ENCODE measurements at regions not wholly inside any gene's neighbourhood (a gene's known extent, or its start where the extent isn't known, plus 50 kb on each side); places are given as distances from the start of the nearest gene placed in this dataset.
"Not testable (repeated sequence)": the region's sequence is repeated elsewhere in the genome, so short reads cannot be mapped to it uniquely, and the experiment has no call there.

- H3K36me3 ChIP-seq (ENCODE audit: insufficient read depth, low read length): no peaks in the 10 kb centered on the region
- H3K9ac ChIP-seq (ENCODE audit: low read depth, low read length): no peak overlapping the region
- no peaks in the 10 kb centered on the region for H3K9me3 ChIP-seq (ENCODE audit: control insufficient read depth, insufficient read depth, low read length)
Observed at GRCh38 chr7:66503551-66504031, 125.1 kb upstream of the KCTD7 start.

DNA sequence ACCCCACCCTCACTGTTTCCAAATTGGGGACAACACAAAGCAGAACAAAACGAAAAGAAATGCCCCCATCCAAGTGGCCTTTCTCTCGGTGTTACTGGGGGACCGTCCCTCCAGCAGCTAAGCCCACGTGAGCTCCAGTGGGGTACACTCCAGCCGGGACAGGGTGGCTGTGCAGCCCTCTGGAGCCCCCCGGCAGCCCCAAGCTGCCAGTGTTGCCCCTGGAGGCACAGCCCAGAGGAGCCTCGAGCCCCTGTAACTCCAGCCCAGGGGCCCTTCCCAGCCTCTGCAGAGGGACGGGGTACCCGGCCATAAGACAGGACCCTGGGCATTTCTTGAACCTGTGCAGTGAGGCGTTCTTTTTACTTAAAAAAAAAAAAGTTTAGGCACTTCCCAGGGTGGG is 124.5 kb upstream of the KCTD7 start:
- Histone ChIP-seq H3K4me1 (ENCODE audit: insufficient read depth, low read length) (peaks cover 6% of the 10 kb centered on the region; the same call in 1 of the 2 replicates), H3K9ac (ENCODE audit: low read depth, low read length) (no peak overlapping the region)

More at GRCh38 chr7:66503551-66504031, 125.1 kb upstream of the KCTD7 start:
- H3K4me1 ChIP-seq (ENCODE audit: insufficient read depth, low read length): peaks cover 6% of the 10 kb centered on the region; the same call in 1 of the 2 replicates

DNA sequence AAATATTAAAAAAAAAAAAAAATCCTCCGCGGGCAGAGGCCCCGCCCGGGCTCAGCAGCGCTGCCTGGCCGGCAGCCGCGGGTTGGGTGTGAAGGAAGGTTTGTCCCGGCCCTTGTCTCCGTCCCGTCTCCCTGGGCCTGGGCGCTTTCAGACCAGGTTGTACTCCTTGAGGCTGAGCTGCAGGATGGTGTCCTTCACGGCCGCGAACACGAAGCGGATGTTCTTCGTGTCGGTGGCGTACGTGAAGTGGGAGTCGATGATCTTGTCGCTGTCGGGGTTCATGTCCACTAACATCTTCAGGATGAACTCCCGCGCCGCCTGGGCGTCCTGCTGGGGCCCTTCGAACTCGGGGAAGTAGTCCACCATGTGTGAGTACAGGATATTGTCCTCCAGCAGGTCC is 123.7 kb upstream of the KCTD7 start:
- Histone ChIP-seq H3K36me3 (ENCODE audit: insufficient read depth, low read length) (no peaks in the 10 kb centered on the region), H3K9ac (ENCODE audit: low read depth, low read length) (no peak overlapping the region), H3K4me1 (ENCODE audit: insufficient read depth, low read length) (peaks cover 6% of the 10 kb centered on the region; the same call in 1 of the 2 replicates), H3K9me3 (ENCODE audit: control insufficient read depth, insufficient read depth, low read length) (no peaks in the 10 kb centered on the region)

More for the DNA sequence above, 124.5 kb upstream of the KCTD7 start:
- Histone ChIP-seq H3K36me3 (ENCODE audit: insufficient read depth, low read length) (no peaks in the 10 kb centered on the region), H3K9me3 (ENCODE audit: control insufficient read depth, insufficient read depth, low read length) (no peaks in the 10 kb centered on the region)

DNA sequence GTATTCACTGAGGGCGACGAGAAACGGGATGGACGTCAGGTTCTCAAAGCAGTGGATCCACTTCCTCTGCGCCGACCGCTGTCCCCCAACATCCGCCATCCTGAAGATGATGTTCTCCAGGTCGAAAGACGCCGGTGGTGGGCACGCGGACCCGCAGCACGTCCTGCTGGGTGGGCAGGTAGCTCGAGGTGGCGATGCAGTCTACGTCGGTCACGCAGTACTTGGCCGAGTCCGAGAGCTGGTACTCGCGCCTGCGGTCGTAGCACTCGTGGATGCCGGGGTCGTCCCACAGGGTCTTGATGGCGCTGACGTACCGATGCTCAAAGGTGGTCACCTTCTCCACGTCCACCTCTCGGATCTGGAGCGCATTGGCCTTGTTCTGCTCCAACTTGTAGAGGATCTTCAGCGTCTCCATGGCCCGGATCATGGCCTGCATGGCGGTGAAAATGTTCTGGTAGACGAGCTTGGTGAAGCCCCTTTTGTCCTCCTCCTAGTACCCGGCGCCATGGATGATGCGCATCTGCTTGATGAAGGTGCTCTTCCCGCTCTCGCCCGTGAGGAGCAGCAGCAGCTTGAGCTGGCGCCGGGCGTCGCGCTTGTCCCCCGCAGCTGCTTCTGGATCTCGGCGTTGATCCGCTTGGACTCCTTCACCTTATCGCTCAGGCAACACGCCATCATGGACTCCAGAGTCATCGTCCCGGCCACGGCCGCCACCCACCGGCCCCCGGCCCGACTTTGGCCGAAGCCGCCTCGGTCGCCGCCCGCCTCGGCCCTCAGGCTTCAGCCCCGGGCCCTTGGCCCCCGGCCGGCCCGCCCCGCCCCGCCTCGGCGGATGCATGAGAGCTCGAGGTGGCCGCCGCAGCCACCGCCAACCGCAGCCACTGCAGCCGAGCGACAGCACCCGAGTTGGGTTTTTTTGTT is 122.9 kb upstream of the KCTD7 start:
- Histone ChIP-seq H3K36me3 (ENCODE audit: insufficient read depth, low read length) (no peaks in the 10 kb centered on the region), H3K9ac (ENCODE audit: low read depth, low read length) (no peak overlapping the region), H3K9me3 (ENCODE audit: control insufficient read depth, insufficient read depth, low read length) (no peaks in the 10 kb centered on the region), H3K4me1 (ENCODE audit: insufficient read depth, low read length) (peaks cover 6% of the 10 kb centered on the region; the same call in 1 of the 2 replicates)

GRCh38 chr7:66506703-66507102 is 122.0 kb upstream of the KCTD7 start:
- not testable (repeated sequence) for H3K9me3 ChIP-seq (ENCODE audit: control insufficient read depth, insufficient read depth, low read length); H3K4me1 ChIP-seq (ENCODE audit: insufficient read depth, low read length); H3K9ac ChIP-seq (ENCODE audit: low read depth, low read length); H3K36me3 ChIP-seq (ENCODE audit: insufficient read depth, low read length)

DNA sequence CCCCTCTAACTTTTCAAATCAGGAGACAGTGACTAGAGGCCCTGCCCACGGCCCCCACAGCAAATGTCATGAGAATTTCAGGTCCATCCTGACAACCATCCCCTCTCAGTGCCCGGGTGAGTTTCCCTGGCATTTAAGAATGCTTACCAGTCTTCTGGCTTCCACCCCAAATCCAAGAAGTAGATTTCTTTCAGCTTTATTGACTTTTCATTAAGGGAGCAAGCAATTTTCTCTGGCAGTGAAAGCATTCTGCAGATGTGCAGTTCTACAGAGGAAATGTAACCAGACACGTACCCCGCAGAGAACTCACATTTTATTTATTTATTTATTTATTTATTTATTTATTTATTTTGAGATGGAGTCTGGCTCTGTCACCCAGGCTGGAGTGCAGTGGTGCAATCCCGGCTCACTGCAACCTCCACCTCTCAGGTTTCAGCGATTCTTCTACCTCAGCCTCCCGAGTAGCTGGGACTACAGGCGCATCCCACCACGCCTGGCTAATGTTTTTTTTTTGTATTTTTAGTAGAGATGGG is 120.9 kb upstream of the KCTD7 start:
- no peak overlapping the region for H3K9ac ChIP-seq (ENCODE audit: low read depth, low read length)
- H3K36me3 ChIP-seq (ENCODE audit: insufficient read depth, low read length): no peaks in the 10 kb centered on the region
- no peaks in the 10 kb centered on the region for H3K4me1 ChIP-seq (ENCODE audit: insufficient read depth, low read length)
- H3K9me3 ChIP-seq (ENCODE audit: control insufficient read depth, insufficient read depth, low read length): no peaks in the 10 kb centered on the region

- Histone ChIP-seq H3K4me1 (ENCODE audit: insufficient read depth, low read length) (no peaks in the 10 kb centered on the region), H3K36me3 (ENCODE audit: insufficient read depth, low read length) (no peaks in the 10 kb centered on the region), H3K9me3 (ENCODE audit: control insufficient read depth, insufficient read depth, low read length) (no peaks in the 10 kb centered on the region), H3K9ac (ENCODE audit: low read depth, low read length) (no peak overlapping the region)
Observed at GRCh38 chr7:66508431-66508830, 120.2 kb upstream of the KCTD7 start.

DNA sequence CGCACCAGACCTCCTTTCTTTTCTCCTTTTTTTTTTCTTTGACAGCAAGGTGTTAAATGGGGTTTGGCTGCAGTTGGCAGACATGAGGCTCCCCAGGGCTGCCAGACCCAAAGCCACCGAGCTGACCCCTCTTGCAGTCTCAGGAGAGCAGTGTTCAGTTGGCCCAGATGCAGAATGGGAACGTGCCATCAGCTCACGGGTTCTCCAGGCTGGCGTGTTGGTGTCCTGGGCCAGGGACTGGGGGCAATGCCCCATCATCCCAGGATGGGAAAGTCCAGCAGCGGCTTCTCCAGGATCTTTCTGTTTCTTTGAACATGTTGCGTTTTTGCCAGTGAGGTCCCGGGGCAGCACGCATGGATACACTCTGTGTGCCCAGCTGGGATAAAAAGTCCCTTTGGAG is 114.6 kb upstream of the KCTD7 start:
- Histone ChIP-seq H3K4me1 (ENCODE audit: insufficient read depth, low read length) (no peaks in the 10 kb centered on the region), H3K9me3 (ENCODE audit: control insufficient read depth, insufficient read depth, low read length) (no peaks in the 10 kb centered on the region), H3K36me3 (ENCODE audit: insufficient read depth, low read length) (no peaks in the 10 kb centered on the region), H3K9ac (ENCODE audit: low read depth, low read length) (no peak overlapping the region)

- no peaks in the 10 kb centered on the region for H3K4me1 ChIP-seq (ENCODE audit: insufficient read depth, low read length)
- H3K36me3 ChIP-seq (ENCODE audit: insufficient read depth, low read length): no peaks in the 10 kb centered on the region
- no peak overlapping the region for H3K9ac ChIP-seq (ENCODE audit: low read depth, low read length)
Observed at GRCh38 chr7:66517212-66517909, 111.3 kb upstream of the KCTD7 start.

GRCh38 chr7:66518151-66518691 is 110.5 kb upstream of the KCTD7 start:
- no peaks in the 10 kb centered on the region for H3K4me1 ChIP-seq (ENCODE audit: insufficient read depth, low read length)
- H3K9me3 ChIP-seq (ENCODE audit: control insufficient read depth, insufficient read depth, low read length): no peaks in the 10 kb centered on the region
- H3K36me3 ChIP-seq (ENCODE audit: insufficient read depth, low read length): no peaks in the 10 kb centered on the region
- no peak overlapping the region for H3K9ac ChIP-seq (ENCODE audit: low read depth, low read length)

More at GRCh38 chr7:66517212-66517909, 111.3 kb upstream of the KCTD7 start:
- no peaks in the 10 kb centered on the region for H3K9me3 ChIP-seq (ENCODE audit: control insufficient read depth, insufficient read depth, low read length)

DNA sequence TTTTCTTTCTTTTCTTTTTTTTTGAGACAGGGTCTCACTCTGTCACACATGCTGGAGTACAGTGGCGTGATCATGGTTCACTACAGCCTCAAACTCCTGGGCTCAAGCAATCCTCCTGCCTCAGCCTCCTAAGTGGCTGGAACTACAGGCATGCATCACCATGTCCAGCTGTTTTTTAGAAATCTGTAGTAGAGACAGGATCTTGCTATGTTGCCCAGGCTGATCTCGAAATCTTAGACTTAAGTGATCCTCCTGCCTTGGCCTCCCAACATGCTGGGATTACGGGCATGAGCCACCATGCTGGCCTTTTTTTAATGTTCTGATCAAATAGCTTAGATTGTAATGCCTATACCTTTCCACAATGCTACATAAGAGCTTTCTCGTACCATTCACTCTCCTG is 107.0 kb upstream of the KCTD7 start:
- H3K36me3 ChIP-seq (ENCODE audit: insufficient read depth, low read length): no peaks in the 10 kb centered on the region
- H3K9ac ChIP-seq (ENCODE audit: low read depth, low read length): no peak overlapping the region
- H3K9me3 ChIP-seq (ENCODE audit: control insufficient read depth, insufficient read depth, low read length): no peaks in the 10 kb centered on the region
- H3K4me1 ChIP-seq (ENCODE audit: insufficient read depth, low read length): no peaks in the 10 kb centered on the region

GRCh38 chr7:66522518-66522917 is 106.2 kb upstream of the KCTD7 start:
- Histone ChIP-seq H3K4me1 (ENCODE audit: insufficient read depth, low read length) (no peaks in the 10 kb centered on the region), H3K9me3 (ENCODE audit: control insufficient read depth, insufficient read depth, low read length) (no peaks in the 10 kb centered on the region), H3K9ac (ENCODE audit: low read depth, low read length) (no peak overlapping the region), H3K36me3 (ENCODE audit: insufficient read depth, low read length) (no peaks in the 10 kb centered on the region)

- Histone ChIP-seq H3K9ac (ENCODE audit: low read depth, low read length) (no peak overlapping the region), H3K36me3 (ENCODE audit: insufficient read depth, low read length) (no peaks in the 10 kb centered on the region), H3K9me3 (ENCODE audit: control insufficient read depth, insufficient read depth, low read length) (no peaks in the 10 kb centered on the region), H3K4me1 (ENCODE audit: insufficient read depth, low read length) (no peaks in the 10 kb centered on the region)
Observed at GRCh38 chr7:66523409-66523808, 105.3 kb upstream of the KCTD7 start.

DNA sequence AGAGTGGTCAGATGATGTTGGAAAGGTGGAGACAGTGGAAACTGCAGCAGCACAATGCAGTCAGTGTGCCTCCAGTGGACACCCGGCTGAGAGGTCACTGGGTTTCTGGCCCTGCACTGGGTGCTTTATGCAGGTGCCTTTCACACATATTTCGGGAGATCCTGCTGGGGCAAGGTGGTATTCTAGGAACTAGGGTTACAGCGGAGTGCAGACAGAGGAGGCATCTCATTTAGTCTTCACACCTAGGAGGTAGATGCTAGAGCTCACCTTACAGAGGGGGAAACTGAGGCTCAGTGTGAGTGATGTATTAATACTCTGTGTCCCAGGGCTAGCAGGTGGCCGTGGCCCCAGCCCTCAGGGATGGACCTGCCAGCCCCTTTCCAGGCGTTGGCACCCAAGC is 103.9 kb upstream of the KCTD7 start:
- Histone ChIP-seq H3K9ac (ENCODE audit: low read depth, low read length) (no peak overlapping the region), H3K4me1 (ENCODE audit: insufficient read depth, low read length) (no peaks in the 10 kb centered on the region), H3K36me3 (ENCODE audit: insufficient read depth, low read length) (no peaks in the 10 kb centered on the region), H3K9me3 (ENCODE audit: control insufficient read depth, insufficient read depth, low read length) (no peaks in the 10 kb centered on the region)

Measured in ES-I3 (cell line).